GM12892 (cell line): ENCODE measurements at regions not wholly inside any gene's neighbourhood (a gene's known extent, or its start where the extent isn't known, plus 50 kb on each side); places are given as distances from the start of the nearest gene placed in this dataset.

Experiments used
- POLR2A ChIP-seq: IDR thresholded peaks from 2 replicates; pipeline ENCODE4 v1.6.1; 2011; ENCODE audit warnings: low read depth, low read length, control low read depth
- POLR2AphosphoS5 ChIP-seq: IDR thresholded peaks from 2 replicates; pipeline ENCODE4 v1.6.1; 2011; ENCODE audit warnings: low read depth, low read length, control low read depth

DNA sequence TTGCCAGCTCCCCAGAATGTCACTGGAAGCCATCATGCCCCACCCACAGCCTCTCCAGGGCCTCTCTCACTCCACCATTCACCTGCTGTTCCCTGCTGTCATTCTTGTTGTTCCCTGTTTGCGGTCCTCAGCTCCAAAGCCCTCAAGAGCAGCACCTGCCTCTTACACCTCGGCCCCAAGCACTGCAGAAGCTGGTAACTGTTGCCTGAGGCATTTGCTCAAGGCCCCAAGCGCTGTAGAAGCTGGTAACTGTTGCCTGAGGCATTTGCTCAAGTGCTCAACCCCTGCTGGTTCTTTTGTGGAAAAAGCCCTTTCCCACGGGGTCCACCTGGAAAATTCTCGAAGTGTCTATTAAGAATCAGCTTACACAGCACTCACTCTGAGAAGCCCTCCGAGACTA lies 78.0 kb downstream of the ARL6IP4 start:
- TF ChIP-seq POLR2AphosphoS5 (no peak), POLR2A (no peak)
